ENCODE measurements at regions not wholly inside any gene's neighbourhood (a gene's known extent, or its start where the extent isn't known, plus 50 kb on each side); places are given as distances from the start of the nearest gene placed in this dataset.

DNA sequence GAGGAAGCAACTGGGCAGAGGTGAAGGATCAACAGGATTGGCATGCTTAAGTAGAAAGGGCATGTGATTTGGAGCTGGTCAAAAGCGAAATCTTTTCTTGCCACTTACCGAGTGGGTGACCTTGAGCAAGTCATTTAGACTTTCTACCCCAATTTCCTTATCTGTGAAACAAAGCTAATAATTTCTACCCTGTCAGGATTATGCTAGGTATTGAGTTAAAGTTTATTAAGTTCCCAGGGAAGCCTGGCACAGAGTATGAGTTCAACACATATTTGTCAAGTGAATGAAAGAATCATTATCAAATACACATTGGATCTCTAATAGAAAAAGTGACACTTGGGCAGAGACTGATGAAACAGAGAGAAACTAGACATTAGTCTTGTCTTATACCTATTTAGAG, 66.4 kb upstream of the FRMD4B start:
- no peak for TF ChIP-seq FOXM1 (IDR thresholded peaks at IDR 0.05; ENCODE audit: borderline replicate concordance)
- no peak for TF ChIP-seq FOXA1 (IDR thresholded peaks at IDR 0.05)
- no peak for TF ChIP-seq ELF4 (IDR thresholded peaks at IDR 0.05)
- TF ChIP-seq TARDBP (IDR thresholded peaks at IDR 0.05): no peak
- no peak for TF ChIP-seq SP1 (IDR thresholded peaks at IDR 0.05)
- TF ChIP-seq, protein P1, sequence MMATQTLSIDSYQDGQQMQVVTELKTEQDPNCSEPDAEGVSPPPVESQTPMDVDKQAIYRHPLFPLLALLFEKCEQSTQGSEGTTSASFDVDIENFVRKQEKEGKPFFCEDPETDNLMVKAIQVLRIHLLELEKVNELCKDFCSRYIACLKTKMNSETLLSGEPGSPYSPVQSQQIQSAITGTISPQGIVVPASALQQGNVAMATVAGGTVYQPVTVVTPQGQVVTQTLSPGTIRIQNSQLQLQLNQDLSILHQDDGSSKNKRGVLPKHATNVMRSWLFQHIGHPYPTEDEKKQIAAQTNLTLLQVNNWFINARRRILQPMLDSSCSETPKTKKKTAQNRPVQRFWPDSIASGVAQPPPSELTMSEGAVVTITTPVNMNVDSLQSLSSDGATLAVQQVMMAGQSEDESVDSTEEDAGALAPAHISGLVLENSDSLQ (IDR thresholded peaks at IDR 0.05): no peak
- no peak for TF ChIP-seq FOXK2 (IDR thresholded peaks at IDR 0.05)
- TF ChIP-seq BHLHE40 (IDR thresholded peaks at IDR 0.05; ENCODE audit: borderline replicate concordance): no peak
- TF ChIP-seq SUZ12 (IDR thresholded peaks at IDR 0.05): no peak
